Stimulated activated CD8-positive, alpha-beta memory T cell treated with anti-CD3 and anti-CD28 coated beads, Interleukin-4, amount 100 ng/mL, for 48 hours (primary cell): ENCODE measurements at regions not wholly inside any gene's neighbourhood (a gene's known extent, or its start where the extent isn't known, plus 50 kb on each side); places are given as distances from the start of the nearest gene placed in this dataset.
"Not testable (repeated sequence)": the region's sequence is repeated elsewhere in the genome, so short reads cannot be mapped to it uniquely, and the experiment has no call there.

Source experiments
- DNase-seq: peaks from one replicate; pipeline ENCODE4 v3.0.0-alpha.2; 2020

DNA sequence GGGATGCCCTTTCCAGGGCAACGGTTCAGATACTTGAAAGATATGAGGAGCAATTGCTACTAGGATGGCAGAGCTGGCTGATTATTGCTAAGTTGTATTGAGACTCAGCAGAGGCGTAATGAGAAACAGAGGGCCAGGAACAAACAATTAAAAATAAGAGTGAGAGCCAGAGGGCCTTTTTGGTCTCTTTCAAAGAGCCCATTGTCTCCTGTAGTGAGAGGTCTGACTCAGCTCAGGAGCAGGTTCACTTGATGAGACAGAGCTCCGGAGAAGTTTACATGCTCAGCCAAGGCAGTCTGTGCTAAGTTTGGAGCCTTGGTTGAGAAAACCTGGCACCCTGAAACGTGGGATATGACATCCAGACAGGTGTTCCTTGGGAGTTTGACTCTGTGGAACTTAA, 303.9 kb upstream of the DLGAP1 start:
- no peak for DNase-seq

DNA sequence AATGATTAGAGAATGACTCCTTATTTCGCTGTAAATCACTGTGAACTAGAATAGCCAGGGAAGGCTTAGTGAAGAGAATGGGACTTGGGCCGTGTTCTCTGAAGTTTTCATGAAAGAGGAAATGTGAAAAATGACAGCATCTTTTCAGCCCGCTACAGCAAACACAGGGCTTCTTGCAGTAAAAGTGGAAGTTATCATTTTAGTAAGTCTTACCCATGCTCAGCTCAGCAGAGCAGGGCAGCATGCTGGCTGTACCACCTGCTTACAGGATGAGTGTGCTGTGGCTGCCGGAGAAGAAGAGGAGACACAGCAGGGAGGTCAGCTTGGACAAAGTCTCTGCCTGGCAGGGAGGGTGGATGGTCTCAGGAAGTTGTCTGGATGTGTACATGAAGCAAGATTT, 300.7 kb upstream of the DLGAP1 start:
- DNase-seq: no peak

GRCh38 chr18:4753151-4753550, 298.0 kb upstream of the DLGAP1 start:
- DNase-seq: not testable (repeated sequence)

GRCh38 chr18:4751523-4751922, 296.4 kb upstream of the DLGAP1 start:
- DNase-seq: no peak

DNA sequence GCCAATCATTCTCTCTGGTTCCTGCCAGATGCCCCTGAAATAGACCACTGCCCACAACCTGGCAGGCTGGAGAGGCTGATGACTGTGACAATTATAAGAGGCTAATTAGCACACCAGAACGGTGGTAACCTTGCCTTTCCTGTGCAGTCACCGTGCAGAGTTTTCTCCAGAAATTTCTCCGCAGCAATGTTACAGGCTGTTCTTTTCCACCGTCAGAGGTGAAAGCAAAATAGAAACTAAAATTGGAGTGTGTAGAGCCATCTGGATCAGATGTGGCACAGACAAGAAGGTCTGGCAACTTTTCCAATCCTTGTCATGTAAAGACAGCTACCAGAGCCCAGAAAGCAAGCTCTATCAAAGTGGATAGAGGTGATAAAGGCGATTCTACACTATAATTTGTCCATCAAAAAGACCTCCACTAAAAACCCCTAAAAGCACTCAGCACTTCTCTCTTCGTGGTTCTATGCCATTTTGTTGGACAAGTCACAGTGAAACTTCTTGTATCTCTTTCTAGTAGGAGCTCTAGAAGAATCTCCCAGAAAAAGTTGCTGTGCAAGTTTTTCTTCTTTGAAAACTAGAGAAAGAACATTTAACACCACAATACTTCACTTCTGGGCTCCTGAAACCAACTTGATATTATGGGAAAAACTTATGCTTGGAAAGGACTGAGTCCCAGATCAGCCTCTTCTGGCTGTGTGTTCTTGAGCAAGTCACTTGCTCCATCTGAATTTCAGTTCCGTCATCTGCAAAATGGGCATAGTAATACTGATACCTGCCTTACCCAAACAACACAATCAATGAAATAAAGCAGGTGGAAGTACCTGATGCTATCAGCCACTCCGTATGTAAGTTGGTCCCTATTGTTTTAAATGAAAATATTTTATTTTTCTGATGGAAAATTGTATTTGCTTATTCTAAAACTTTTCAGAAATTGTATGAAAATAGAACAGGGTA, 295.6 kb upstream of the DLGAP1 start:
- no peak for DNase-seq

DNA sequence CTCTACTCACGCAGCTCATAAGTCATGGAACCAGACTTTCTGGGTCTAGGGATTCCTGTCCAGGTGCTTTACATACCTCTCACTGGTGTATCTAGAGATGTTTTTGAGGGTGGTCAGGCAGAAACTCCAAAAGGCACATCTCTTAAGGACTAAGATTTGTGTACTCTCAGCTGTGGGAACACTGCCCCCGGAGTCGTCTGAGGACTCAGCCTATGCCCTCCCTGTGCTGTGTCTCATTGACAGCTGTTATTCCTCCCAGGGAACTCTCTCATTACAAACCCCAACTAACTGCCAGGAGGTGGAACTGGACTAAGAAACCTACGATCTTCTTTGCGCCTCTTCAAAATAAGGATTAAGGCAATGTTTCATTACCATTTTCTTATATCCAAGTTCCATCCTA, 293.9 kb upstream of the DLGAP1 start:
- DNase-seq: no peak

DNA sequence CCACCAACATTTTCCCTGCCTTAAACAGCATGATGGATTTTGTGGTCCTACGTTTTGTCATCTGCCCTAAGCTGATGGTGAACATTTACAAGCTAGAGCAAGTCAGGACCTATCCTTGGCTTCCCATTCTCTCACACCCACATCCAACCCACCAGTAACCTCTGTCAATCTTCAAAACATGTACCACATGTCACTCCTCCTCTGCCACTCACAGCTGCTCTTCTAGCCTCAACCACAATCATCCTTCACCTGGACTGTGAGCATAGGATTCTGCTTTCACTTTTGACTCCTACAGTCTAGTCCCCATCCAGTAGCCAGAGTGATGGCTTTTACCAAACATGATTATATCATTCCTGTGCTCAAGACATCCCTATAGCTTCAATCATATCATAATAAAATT, 279.8 kb upstream of the DLGAP1 start:
- DNase-seq: no peak

- DNase-seq: no peak
These were observed 278.9 kb upstream of the DLGAP1 start for GRCh38 chr18:4734021-4734420.

DNA sequence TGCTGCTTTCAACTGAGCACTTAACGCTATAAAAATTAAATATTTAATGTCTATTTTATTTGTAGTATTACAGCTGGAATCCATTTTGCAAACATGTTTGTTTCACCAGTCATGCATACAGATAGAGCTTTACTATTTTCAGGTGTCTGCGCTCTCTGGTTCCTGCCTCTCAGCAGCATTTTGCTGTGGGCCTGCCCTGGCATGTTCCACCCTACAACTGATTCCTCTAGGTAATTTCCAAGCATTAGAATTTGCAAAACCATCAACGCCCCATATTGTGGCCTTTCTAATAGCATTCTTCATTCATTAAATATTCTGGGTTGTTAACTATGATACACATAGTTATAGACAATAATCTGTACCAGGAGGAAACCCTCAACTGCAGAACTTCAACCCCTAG, 266.4 kb upstream of the DLGAP1 start:
- no peak for DNase-seq

DNA sequence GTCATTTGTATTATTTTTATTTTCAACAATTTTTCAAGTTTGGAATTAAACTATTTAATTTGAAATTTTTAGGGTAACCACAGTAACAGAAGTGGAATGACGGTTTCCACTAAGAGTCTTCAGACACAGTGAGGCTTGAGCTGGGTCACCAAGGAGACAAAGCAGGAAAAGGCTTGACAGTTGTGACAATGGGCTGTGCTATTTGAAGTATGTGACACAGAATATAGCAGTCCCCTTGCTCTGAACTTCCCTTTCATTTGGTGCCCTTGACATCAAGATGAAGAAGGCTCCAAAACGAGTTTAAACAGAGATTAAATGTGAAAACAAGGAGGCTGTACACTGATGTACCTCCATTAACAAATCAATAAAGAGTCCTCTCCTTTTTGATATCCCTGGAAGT, 265.4 kb upstream of the DLGAP1 start:
- DNase-seq: no peak

DNA sequence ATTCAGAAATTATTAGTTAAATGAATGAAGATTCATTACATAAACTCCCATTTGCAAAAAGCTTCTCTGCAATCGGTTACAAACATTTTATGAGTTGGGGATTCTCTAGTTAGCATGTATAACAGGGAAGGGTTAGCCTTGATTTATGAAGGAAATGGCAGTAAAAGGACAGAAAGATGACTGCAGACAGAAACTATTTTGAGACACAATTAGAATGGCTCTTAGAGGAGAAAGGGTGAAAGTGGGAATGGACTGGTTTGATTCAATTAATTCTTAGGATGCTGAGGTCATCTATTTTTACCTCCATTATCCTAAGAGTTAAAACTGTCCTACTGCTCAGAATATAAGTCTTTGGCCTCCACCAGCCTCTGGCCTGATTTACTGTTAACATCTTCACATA, 250.8 kb upstream of the DLGAP1 start:
- DNase-seq: no peak

- no peak for DNase-seq
These were observed 249.7 kb upstream of the DLGAP1 start for GRCh38 chr18:4704781-4705180.

GRCh38 chr18:4691836-4692235, 236.7 kb upstream of the DLGAP1 start:
- no peak for DNase-seq

DNA sequence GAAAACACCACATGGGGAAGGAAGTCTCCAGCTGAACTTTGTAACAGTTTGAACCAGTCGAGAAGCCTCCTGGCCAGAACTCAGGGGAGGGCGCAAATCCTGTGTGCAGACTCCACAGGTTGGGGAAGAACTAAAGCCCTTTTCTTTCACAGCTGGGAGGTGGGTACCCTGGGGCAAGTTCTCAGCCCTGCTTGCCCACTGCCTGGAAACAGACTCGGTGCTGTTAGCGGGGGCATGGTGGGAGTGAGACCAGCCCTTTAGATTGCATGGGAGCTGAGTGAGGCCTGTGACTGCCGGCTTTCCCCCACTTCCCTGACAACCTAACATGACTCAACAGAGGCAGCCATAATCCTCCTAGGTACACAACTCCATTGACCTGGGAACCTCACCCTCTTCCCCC, 223.6 kb upstream of the DLGAP1 start:
- DNase-seq: not testable (repeated sequence)

DNA sequence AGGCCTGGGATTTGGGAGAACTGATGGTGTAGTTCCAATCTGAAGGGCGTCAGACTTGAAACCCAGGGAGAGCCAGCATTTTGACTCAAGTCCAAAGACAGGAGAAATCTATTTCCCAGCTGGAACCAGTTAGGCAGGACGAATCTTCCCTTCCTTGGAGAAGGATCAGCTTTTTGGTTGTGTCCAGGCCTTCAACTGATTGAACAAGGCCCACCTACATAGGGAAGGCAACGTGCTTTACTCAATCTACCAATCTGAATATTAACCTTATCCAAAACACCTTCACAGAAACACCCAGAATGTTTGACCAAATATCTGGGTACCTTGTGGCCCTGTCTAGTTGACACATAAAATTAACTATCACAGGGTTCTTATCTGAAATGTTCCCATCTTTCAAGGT, 221.9 kb upstream of the DLGAP1 start:
- no peak for DNase-seq

GRCh38 chr18:4672162-4672561, 217.1 kb upstream of the DLGAP1 start:
- DNase-seq: no peak

DNA sequence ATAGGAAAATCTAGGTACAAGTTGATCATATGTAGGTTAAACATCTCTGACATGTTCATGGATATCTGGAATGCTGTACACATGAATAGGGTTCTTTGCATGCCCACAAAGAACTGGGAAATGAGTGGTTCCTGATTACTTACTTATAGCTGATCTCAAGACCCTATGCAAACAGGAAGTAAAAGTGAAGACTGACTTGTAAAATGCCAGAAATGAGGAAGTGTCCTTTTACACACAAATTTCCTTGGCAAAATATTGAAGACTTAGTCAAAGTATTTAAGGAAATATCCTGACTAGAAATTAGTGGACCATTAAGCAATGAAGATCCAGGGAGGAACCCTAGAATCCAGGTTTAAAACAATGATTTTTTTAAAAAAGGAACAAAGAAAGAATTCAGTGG, 203.7 kb upstream of the DLGAP1 start:
- DNase-seq: no peak

DNA sequence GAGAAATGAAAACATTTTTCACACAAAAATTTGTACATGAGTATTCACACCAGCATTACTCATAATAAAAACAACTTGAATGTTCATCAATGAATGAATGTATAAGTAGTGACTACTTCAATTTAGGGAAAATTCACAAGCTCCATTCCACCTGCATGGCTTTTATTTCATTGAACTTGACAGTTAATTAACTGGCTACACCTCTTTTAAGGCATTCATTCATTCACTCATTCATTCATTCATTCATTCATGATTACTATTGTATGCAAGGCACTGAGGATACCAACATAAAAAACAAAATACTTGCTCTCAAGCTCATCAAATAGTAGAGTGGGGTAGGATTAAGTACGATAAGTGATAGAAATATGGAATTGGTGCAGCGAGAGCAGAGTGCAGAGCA, 198.3 kb upstream of the DLGAP1 start:
- no peak for DNase-seq

DNA sequence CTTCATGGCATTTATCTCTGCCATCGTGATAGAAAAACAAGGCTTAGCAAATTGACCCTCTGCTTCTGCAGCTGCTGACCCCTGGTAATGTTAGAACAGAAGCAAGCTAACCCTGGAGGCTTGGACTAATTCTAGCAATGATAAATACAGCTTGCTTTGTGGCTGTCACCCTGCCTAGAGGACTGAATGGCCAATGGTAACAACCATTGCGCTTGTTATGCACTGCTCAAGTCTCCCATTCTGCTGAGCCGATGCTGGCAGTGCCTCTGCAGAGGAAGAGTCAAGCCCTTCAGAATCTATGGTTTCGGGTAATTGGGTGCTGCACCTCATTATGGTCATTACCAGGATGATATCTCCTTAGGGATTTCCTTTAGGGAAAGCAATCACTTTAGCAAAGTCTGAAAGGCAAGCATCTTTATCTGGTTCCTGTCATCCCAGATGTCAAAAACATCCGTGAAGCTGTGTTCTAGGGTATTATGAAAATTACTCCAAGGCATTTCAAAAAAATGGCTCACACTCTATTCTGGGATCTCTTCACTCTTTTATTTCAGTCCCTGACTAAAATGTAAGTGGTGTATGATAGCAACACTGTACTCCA, 186.8 kb upstream of the DLGAP1 start:
- no peak for DNase-seq

DNA sequence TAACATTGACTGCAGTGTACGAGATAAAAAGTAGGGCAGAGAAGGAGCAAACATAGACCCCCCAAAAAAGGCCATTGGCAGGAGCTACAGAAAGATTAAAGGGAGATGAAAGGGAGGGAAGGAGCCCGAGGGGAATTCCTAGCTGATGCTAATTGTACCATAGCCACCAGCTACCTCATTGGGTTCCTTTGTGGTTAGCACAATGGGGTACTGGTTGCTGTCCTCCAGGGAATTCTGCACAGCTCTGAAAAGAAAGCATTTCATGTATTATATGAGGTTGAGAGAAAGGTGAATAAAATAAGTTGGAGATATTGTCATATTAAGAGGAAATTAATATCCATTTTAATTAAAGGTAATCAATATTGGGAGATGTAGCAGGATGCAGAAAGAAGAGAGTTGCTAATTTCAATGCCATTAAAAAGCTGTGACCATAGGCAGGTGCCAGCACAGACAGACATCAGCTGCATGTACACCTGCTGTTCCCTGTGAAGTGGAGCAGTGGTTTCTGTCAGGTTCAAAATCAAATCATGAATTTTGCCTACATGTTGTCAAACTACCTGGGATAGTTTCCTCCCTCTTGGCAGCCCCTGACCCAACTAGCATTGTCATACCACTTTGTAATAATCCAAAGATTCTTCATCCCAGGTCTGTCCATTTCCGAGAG, 185.4 kb upstream of the DLGAP1 start:
- no peak for DNase-seq

GRCh38 chr18:4639628-4640310, 184.7 kb upstream of the DLGAP1 start:
- DNase-seq: no peak

GRCh38 chr18:4638680-4639079, 183.6 kb upstream of the DLGAP1 start:
- DNase-seq: no peak

- no peak for DNase-seq
These were observed 182.8 kb upstream of the DLGAP1 start for GRCh38 chr18:4637876-4638275.
